ENCODE measurements at regions not wholly inside any gene's neighbourhood (a gene's known extent, or its start where the extent isn't known, plus 50 kb on each side); places are given as distances from the start of the nearest gene placed in this dataset.

DNA sequence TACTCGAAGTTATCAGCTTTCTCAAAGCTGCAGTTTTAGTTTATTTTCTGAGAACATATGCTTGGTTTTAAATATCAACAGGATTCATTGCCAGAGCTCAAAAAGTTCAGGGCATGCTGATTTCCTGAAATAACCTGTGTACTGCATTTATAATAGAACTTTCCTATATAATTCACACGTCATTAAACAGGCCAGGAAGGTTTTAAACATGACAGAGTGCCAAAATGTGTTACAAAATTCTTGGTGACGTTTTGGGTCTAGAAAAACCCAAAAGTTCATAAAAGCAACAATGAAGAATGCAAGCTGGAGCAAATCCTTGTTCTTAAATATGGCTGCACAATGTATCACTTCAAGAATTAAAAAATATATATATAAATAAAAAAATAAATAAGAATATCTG, 1139.1 kb downstream of the CDH11 start:
- DNase-seq, result no peak

DNA sequence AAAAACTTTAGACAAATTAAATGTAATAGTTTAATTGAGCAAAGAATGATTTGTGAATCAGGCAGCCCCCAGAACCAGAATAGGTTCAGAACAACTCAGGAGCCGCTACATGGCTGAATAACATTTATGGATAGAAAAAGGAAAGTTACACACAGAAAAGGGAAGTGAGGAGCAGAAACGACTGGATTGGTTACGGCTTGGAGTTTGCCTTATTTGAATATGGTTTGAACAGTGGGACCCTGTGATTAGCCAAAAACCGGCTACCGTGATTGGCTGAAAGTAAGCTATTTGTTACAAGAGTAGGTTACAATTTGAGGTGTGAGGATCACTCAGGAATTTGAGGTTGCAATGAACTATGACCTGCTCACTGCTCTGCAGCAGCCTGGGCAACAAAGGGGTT, 1139.8 kb downstream of the CDH11 start:
- DNase-seq, result no peak

DNA sequence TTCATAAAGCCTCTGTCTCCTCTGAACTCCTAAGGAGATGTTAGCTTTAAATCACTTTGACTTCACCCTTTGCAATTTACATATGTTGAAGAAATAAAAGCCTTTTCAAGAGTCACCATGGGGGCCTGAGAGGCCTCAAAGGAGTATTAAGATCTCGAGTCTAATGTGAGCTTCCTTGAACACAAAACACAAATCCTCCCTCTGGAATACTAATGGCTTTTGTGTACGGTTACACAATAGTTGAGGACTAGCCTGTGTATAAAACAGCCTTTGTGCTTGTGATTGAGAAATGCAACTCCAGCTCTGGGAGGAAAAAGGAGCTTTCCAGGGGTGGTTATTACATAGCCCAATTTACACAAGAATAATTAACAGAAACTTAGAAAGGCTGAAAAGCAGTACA, 1140.2 kb downstream of the CDH11 start:
- DNase-seq, result no peak

DNA sequence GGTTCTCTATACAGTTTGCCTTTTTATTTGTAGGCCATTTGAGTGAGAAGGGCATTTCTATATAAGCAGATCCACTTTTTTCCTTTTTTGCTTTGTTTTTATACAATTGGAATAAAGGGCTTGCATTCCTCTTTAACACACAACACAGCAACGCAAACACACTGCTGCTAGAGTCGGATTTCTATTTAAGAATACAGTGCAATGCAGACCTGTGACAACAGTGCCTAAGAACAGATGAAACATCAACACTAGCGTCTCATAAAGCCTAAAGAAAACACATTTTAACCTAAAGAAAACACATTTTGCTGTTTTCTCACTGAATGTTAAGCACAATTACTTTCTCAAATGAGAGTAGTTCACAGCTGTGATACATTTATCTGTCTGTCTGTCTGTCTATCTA, 1141.1 kb downstream of the CDH11 start:
- DNase-seq, result no peak

DNA sequence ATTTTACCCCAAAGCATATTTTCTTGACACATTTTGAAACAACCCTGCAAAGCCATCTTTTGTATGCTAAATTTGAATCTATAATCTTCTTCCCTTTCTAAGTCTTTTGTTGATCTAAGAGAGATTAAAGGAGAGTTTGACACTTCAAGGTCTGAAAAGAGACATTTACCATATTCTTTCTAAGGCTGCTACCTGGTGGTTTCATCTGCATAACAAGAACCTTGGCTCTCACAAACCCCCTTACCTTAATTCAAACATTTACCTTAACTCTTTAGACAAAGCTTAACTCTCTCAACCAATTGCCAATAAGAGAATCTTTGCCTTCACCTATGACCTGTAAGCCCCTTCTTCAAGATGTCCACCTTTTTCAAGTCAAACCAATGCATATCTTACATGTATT, 1143.6 kb downstream of the CDH11 start:
- DNase-seq, result no peak

DNA sequence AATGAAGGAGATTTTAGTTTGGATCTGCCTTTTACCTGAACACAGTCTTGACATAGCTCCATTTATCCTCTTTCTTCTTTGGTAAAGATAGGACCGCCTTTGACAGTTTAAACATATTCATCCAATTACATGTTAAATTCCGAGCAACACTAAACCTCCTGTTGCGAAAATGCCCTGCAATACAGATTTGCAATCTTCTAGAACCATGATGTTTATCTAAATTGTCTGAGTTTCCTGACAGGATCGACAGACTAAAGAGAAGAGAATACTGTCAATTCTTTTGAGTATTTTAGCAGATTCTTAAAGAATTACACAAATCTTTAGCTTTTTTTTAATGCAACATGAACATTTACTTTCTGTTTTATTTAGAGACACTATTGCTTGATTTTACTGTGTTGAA, 1145.5 kb downstream of the CDH11 start:
- no peak for DNase-seq

DNA sequence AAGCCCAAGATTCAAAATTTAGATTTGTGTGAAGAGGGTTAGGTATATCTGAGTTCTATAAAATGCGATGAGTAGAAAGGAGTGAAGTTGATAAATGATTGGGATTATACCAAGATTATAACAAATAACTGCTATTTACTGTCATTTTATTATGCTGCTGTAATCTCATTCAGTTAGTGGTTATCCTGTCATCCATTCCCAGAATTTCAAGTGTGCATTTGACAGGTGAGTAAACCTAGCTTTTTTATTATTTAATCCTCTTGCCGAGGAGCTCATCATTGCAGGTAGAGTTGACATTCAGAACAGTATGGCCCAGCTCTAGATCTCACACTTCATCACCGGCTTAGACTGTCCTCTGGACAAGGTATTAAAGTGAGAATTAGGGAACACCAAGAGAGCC, 1146.2 kb downstream of the CDH11 start:
- no peak for DNase-seq

DNA sequence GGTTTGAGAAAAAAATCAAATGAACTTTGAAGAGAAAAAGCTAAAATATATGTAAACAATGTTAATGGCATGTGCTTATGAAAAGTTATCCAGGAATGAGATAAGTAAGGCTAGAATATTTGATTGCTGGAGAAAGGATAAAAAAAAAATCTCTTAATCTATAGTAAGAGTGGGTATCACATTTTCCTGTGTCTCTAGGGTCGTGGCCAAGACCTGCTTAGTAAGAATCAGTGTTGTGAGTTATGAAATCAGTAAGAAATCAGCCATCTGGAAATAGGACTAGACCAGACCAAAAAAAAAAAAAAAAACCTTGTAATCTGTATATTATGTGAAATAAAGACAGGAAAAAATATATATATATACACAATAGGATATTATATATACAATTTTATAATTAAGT, 1153.9 kb downstream of the CDH11 start:
- no peak for DNase-seq

DNA sequence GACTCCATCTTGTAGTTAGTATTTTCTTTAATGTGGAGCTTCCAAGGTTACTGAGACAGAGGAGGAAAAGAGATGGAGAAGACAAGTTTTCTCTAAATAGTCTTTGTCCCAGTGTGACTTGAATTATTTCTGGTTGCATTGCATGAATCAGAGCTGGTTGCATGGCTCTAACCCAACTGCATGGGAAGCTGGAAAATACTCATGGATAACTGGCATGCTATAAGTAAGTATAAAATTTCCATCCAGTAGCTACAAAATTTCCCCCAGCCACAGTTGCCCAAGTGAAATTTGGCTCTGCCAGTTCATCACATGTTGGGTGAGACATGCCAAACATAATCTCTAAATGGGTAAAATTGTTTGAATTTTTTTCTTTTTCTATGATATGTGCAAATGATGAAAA, 1161.5 kb downstream of the CDH11 start:
- no peak for DNase-seq

DNA sequence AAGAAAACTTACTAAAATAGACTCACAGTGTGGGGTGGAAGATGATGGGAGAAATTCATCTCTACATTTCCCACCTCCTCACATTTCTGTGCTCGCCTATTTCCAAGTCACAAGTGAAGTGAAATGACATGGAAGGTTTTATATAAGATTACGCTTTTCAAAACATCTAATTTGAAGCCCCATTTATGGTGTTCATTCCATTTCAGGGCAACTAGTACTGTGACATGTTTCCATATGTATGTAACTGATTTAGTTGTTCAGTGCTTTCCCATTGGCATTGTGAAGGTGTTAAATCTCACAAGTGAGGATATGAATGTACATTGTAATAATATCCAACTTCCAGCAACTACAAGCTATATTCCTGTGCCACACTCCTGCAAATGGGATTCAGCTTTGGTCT, 1174.8 kb downstream of the CDH11 start:
- no peak for DNase-seq

DNA sequence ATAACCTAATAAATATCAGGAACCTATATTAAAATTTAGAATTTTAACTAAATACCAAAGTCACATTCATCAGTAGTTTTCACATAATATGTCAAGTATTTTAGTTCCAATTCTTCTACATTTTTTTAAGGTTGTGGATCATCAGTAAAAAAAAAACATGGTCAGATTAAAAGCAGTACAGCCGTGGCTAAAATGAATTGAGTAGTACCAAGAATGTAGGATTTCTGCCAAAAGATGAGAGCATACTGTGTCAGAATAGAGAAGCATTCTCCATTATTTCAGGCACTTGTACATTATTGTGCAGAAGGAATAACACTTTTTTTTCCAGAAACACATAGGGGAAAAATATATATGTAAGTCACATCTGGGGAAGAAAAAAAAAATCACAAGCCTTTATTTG, 1176.1 kb downstream of the CDH11 start:
- no peak for DNase-seq

DNA sequence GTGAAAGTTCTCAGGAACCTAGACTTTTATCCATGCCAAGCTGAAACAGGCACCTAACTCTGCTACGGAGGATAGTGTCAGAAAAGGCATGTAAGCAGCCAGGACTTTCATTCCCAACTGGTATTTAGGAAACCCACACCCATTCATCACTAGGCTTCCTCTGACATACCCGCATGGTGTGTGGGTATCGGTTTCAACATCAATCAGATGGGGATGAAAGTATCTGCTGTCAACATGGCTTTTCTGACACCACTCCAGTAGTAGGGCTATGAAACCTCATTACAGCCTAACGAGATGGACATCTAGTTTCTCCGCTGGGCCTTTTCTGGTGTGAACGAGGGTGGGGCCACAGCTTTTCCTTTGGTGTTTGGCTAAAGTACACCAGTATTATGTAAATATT, 1178.3 kb downstream of the CDH11 start:
- no peak for DNase-seq

DNA sequence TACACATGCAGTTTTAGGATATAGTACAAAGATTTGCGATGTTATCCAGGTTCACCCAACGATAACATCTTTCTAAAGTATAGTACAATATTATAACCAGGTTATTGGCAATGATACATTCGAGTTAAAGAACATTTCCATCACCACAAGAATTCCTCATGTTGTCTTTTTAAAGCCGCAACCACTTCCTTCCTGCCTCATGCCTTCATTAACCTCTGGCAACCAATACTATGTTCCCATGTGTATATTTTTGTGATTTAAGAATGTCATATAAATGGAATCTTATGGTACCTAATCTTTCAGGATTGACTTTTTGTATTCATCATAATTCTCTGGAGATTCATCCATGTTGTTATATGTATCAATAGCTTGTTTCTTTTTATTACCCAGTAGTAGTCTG, 1183.2 kb downstream of the CDH11 start:
- peak; percentile 6 for DNase-seq

DNA sequence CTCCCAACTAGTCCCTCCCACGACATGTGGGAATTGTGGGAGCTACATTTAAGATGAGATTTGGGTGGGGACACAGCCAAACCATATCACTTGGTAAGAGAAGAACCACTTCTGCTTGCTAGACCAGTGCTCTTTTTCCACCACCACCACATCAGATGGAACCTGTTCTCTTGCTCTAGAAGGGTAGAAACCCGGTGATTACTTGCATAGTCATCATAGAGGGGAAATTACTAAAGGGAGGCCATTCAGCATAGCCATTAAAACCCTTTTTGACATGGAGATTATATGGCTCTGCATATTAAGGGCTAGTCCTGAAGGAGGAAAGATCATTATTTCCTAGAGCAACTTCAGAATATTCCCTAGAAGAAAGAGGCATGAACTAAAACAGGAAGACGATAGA, 1188.0 kb downstream of the CDH11 start:
- DNase-seq, result no peak

DNA sequence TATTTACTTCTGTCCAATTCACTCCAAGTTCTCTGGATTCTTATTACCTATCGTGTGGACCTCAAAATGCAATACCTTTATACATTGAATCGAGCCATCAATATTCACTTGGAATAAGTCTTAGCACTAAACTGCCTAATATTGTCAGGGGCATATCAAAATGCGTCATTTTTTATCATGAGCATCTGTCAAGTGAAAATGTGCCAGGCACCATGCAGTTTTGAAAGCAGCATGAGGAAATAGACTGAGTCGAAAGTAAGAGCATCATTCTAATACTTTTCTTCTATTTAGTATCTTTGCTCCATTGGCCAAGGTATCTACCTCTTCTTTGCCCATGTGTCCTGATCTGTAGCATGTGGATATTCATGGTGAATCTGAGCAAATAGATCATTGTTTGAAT, 1193.4 kb downstream of the CDH11 start:
- DNase-seq, result no peak

DNA sequence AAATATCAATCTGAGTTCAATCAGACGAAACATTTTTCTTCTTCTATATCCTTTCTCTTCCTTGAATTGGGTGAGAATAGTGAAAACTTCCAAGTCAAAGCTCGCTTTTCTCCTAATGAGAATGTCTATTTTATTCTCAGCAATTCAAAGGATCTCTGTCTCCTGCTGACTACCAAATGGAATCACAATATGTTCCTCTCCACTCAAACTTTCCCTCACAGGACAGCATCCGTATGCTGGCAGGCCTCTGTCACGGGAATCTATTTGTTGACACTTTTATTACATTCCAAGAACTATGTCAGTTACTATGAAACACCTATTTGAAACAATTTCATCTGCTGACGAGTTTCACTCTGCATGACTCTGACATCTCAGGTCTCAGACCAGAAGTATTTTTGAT, 1196.6 kb downstream of the CDH11 start:
- no peak for DNase-seq

DNA sequence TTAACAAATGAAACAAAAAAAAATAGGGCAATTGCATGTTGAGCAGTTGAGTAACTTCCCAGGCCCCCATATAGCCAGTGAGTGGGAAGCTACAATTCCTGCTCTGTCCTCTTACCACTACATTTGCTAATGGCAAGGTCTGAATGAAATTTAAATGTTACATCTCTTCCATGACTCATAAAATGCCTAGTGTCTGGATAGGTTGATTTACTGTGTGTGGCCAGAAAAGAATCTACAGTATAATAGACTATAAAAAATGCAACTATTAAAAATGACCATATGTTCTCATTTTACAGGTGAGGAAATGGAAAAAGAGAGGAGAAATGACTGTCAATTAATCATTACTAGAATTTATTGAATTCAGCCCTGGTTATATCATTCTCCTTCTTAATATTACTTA, 1199.3 kb downstream of the CDH11 start:
- DNase-seq, result peak; percentile 3

DNA sequence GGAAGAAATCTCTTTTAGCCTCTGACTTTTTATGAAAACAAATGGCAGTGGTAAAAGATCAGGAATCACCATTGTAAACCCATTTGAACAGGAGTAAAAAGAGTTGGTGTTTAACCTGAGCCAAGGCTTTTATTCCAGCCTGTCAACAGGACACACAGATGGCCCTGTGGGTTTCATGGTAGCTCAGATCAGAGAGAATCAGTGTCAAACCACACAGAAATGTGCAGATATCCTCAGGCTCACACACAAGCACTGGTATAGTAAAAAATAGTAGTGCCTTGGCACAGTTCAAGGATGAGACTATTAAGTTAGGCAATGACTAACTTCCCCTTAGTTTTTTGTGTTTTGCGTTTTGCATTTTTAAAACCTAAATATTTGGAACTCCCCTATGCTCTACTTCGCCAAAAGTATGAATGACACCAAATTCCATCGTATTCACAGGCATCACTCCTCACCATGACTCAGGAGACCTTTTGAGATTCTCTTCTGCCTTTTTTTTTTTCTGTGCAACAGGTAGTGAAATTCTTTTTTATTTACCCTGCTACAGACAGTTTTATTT, 1200.0 kb downstream of the CDH11 start:
- DNase-seq, result no peak

DNA sequence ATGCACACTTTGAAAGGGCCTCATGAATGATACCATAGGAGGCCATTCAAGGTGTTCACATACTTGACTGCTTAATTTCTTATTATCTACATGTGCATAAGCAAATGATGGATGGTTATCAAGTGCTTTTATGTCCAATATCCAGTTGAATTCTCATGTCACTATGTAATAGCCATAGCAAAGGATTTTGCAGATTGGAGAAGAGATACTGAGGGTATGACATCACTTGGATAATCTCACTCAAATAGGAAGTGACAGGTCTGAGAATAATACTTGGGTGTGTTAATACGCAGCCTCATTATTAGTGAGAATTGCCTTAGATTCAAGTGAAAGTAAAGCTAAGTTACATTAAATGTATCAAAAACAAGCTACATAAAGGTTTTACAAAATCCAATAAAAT, 1208.6 kb downstream of the CDH11 start:
- DNase-seq, result no peak

DNA sequence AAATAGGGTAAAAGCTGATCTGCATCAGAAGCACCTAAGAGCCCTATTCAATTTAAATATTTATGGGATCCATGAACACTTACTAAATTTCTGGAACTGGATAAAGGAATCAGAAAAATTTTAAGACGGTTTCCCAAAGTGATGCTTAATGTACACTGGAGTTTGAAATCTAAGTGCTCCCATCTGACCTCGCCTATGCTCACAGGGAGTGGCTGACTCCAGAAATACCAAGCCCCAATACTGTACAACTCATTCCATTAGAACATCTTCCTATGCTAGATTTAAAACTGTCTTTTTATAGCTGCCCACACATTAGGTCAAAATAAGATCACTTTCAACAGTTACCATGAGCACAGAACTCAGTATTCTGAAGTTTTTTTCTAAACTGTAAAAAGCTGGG, 1214.6 kb downstream of the CDH11 start:
- DNase-seq, result no peak

DNA sequence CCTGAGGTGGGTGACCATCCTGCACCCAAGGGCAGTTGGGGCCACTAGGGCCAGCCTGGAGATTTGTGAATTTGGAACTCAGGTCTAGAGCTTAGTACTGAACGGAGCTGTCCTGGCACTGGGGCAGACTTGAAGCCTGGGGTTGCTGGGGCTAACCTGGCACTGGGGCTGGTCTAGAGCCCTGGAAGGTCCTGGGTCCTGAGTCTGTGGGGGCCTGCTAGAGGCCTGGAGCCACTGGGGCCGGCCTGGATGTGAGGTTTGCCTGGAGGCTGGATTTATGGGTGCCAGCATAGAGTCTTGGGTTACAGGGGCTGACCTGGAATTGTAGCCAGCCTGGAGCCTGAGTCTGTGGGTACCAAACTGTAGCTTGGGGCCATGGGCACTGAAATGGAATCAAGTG, 1216.9 kb downstream of the CDH11 start:
- DNase-seq, result no peak

DNA sequence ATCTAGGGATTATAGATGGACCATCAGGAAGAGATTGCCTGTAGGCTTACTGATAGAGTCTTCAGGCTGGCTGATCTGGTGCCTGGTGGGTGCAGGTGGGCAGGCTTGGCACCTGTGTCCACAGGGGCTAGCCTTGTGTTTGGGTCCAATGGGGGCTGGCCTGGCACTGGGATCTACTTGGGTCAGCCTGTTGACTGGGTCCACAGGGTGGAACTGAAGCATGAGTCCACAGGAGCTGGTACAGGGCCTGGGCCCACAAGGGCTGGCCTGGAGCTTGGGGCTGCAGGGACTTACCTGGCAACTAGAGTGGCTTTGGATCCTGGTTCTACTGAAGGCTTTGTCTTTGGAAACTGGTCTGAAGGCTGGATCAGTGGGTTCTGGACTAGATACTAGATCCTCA, 1217.7 kb downstream of the CDH11 start:
- no peak for DNase-seq

DNA sequence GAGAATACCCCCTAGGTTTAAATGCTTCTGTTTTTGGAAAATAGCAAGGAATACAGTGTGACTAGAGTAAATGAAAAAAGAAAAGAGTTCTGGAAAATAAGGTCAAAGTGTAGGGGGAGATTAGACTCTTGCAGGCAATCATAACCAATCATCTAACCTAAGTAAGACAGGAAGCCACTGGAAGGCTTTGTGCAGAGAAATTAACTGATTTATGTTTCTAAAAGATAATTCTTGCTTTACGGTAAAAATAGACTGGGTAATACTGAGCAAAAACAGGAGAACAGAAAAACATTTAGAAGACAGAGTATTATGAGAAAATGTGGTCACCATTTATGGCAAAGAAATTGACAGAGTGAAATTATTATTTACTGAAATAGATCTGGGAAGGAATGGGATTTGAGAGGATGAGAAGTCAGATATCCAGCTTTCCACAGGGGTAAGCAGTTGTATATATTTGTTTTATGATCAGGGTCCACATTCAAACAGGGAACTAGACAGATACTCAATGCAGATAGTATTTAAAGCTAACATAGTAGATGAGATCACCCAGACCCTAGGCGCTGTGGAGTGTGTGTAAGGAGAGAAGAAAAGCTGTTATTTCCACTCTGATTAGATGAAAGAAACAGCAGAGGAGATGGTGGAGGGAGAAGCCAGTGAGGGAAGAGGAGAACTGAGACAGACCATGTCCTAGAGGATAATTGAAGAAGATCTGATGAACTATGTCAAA, 1225.3 kb downstream of the CDH11 start:
- DNase-seq, result no peak

DNA sequence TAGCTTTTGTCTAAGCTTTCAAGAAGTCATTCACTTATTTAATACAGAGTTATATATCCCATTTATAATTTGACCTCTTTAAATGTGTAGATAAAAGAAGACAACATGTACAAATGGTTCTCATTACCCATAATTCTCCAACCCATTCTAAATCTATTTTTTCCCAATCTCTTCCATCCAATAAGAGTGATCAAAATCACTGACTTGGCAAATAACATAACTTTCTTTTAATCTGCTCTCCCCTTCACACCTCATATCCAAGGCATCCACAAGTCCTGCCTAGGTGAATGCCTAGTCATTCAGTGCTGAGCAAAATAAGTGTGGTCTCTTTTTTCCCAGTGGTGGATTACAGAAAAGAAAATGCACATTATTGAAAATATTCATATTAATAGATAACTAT, 1231.1 kb downstream of the CDH11 start:
- DNase-seq, result no peak

DNA sequence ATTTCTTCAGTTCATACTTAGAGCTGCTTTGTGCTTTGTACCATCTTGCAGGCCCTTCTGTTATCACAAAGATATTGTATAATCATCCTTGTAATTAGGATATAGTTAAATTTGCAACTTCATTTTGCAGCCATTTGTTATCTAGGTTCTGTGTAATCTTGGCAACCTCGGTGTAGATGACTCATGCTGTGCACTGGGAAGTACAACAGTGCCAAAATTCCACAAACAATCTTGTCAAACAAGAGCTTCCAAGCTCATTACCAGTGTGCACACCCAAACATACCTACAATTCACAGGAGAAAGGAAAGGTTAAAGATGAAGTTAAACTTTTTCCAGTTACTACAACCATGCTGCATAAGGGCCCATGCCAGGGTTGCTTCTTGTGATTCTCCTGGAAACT, 1231.8 kb downstream of the CDH11 start:
- DNase-seq, result peak; percentile 5
